ENCODE measurements at regions not wholly inside any gene's neighbourhood (a gene's known extent, or its start where the extent isn't known, plus 50 kb on each side); places are given as distances from the start of the nearest gene placed in this dataset.

DNA sequence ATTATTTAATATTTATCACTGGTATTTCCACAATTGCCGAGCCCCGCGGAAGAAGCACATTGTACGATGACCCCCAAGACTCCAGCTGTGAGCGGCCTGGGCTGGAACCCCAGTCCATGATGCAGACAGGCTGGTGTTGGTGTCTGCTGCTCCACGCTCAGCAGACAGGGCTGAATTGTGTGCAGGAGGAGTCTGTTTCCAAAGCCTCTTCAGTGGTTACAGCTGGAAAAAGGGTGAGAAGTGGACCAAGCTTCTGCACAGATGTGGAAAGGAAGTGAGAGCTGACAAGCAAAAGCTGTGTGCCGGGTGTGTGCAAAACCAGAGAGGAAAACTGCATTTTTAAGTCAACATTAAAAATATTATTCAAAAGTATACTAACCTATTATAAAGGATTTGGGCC lies 500.4 kb downstream of the GALR1 start:
- intact Hi-C loops (cut with micrococcal nuclease): no loop called here

GRCh38 chr18:77754475-77755044 lies 504.9 kb downstream of the GALR1 start:
- intact Hi-C loops (cut with micrococcal nuclease): no loop called here

- intact Hi-C loops (cut with micrococcal nuclease): no loop called here
Observed at GRCh38 chr18:77755187-77755586, 505.5 kb downstream of the GALR1 start.

GRCh38 chr18:77761332-77761731 lies 511.7 kb downstream of the GALR1 start:
- intact Hi-C loops (cut with micrococcal nuclease): no loop called here

DNA sequence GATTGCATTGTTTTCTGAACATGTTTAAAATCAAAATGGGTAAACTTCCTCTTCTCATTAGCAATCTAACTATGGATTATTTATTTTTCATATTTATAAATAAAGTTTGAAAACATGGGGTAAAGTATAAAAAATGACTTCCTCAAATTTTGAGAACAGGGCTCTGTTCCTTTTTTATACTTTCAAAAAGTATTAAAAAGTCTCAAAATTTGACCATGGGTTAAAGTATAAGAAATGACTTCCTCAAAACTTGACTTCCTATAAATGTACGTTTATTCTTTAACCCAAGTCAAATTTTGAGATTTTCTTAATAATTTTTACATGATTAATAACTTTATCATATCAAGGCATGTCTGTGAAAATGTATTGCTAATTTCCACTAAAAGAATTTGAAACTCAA lies 512.4 kb downstream of the GALR1 start:
- intact Hi-C loops (cut with micrococcal nuclease): no loop called here

DNA sequence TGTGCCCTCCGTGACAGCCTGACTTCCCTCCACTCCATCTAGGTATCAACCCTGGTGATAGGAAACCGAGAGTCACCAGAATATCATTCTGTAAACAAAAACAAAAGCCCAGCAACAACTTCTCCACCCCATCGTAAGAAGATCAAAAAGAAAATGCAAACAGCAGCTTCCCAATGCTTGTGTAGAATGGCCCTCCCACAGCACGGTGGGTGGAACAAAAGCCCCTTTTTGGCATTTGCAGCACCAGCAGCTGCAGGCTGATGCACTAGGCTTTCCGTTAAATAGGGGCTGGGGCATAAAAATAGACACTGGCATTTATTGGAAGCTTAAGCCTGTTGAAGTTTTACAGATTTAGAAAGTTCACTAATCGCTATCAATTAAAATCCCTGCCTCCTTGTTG lies 513.0 kb downstream of the GALR1 start:
- intact Hi-C loops (cut with micrococcal nuclease): no loop called here

DNA sequence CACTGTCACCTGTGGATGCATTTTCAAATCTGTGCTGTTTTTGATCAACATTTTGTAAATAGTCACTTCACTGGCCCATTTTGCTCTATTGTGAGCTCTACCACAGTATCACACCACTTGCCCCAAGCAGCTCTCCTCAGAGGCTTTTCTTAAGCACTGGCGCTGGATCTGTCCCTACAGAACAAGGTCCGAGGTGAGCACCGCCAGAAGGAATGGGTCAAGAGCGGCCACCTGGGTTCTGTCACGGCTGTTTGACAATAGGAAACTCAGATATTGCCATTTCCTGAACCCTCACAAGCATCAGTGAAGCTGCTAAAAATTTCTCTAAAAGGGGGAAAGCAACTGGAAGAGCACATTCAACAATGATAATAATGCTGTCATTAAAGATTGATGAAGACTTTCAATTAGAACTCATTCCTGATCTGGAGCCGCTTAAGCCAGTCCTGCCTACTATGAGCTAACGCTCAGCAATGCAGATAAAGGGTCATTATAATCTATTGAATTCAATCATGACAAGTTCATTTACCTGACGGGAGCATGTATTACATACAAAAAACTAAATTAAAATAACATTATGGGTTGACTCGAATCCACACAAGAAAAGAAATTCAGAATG lies 514.0 kb downstream of the GALR1 start:
- intact Hi-C loops (cut with micrococcal nuclease): no loop called here

DNA sequence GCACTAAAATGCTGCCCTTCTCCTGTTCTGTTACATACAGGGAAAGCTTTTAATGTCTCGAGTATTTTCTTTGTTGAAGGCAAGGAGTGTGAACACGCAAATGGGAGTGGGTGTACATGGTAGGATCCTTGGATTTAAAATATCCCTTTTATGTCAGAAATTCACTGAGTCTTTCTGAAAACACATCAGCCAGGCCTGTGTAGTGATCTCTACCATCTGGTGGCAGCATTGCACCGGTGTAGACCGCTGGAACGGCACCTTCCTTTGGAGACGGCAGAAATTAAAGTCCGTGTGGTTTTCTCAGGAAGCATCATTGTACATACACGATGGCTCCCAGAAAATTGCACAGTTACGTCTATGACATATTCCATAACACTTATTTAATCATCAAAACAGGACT lies 515.8 kb downstream of the GALR1 start:
- intact Hi-C loops (cut with micrococcal nuclease): no loop called here

- intact Hi-C loops (cut with micrococcal nuclease): no loop called here
Observed at GRCh38 chr18:77766421-77766820, 516.8 kb downstream of the GALR1 start.

- intact Hi-C loops (cut with micrococcal nuclease): no loop called here
Observed at GRCh38 chr18:77772177-77772576, 522.5 kb downstream of the GALR1 start.

- intact Hi-C loops (cut with micrococcal nuclease): no loop called here
Observed at GRCh38 chr18:77776104-77776503, 526.5 kb downstream of the GALR1 start.

DNA sequence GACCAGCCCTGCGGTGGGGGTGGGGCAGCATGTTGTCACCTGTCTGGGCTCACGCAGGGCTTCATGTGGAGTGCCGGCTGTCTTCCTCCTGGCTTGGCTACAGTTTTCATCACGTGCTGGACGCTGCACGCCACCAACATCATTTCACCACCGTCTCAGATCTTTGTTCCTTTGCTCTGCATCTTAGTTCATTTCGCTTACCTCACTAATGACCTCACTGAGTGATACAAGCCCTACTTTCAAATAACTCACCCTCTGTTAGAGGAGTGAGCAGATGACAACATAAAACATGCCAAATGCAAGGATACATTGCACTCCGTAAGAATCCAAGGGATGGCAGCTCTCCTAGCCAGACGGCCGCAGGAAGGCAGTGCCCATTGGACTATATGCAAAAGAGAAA lies 527.5 kb downstream of the GALR1 start:
- intact Hi-C loops (cut with micrococcal nuclease): no loop called here

- intact Hi-C loops (cut with micrococcal nuclease): no loop called here
Observed at GRCh38 chr18:77784759-77785379, 535.2 kb downstream of the GALR1 start.

DNA sequence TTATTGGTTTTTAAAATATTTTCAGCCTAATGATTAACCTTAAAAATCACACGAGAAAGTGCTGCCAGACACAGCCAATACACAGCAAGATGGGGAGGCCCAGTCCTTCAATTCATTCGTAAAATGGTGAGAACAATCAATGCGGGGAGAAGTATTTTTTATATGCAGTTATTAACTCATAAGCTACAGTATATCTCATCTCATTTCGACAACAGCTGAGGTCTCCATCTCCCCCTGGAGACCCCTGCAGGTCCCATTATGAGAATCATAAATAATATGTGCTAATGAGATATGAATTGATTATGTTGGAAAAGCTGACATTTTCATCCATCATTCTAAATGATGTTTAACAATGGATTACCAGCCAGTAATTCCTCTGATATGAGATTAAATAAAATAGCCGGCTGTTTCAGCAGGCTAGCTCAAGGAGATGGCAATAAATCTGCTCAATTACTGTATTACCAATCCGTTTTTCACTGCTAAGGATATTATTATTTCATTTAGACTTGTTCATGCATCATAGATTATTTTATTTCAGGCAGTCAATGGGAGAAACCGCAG lies 535.8 kb downstream of the GALR1 start:
- intact Hi-C loops (cut with micrococcal nuclease): no loop called here

- intact Hi-C loops (cut with micrococcal nuclease): no loop called here
Observed at GRCh38 chr18:77803024-77803423, 553.4 kb downstream of the GALR1 start.

- intact Hi-C loops (cut with micrococcal nuclease): no loop called here
Observed at GRCh38 chr18:77804382-77804781, 554.7 kb downstream of the GALR1 start.

DNA sequence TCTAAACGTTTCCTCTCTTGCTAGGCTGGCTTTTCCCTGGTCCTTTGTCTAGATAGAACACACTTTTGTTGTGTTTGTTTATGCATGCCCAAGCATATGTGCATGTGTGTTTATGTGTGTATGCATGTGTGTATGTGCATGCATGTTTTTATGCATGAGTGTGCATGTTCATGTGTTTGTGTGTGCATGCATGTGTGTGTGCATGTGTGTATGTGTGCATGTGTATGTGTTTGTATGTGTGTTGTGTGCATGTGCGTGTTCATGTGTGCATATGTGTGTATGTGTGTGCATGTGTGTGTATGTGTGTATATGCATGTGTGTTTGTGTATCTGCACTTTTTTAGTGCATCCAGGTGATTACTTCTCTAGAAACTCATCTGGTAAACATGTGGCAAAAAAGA lies 558.0 kb downstream of the GALR1 start:
- intact Hi-C loops (cut with micrococcal nuclease): no loop called here

DNA sequence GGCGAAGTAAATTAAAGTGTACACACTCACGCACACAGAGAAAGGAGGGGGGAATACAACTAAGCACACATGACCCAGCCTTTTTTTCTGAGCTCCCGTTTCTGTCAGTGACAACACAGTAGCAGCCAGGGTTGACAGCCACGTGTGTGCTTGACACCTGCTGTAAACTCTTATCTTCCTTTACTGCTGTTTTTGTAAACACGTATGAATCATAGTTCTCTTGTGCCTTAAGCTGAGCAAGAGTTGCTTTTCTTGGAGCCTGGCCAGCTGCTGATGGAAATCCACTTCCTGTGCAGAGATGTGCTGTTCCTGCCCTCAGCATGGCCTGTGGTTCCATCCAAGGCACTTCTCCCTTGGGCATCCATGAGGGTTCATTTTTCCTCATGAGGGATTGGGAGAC lies 561.9 kb downstream of the GALR1 start:
- intact Hi-C loops (cut with micrococcal nuclease): no loop called here

DNA sequence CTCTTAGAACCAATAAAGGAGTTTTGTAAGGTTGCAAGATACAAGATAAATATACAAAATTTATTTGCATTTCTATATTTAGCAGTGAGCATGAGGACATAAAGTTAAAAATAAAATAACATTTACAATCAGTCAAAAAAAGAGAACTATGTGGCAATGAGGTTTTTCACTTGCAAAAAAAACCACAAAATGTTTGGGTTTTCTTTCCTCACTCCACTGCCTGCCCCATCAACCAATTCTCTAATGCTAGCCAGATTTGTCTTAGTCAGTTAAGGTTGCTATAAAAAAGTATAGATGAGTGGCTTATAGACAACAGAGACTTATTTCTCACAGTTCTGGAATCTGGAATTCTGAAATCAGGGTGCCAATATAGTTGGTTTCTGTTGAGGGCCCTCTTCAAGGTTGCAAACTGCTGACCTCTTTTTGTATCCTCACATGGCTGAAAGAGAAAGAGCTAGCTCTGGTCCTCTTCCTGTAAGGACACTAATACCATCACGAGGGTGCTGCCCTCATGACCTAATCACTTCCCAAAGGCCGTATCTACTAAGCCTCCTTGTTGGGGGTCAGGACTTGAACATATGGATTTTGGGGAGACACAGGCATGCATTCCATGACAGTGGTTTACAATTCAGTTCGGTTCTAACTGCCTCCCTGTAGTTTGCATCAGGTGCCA lies 566.2 kb downstream of the GALR1 start:
- intact Hi-C loops (cut with micrococcal nuclease): no loop called here

DNA sequence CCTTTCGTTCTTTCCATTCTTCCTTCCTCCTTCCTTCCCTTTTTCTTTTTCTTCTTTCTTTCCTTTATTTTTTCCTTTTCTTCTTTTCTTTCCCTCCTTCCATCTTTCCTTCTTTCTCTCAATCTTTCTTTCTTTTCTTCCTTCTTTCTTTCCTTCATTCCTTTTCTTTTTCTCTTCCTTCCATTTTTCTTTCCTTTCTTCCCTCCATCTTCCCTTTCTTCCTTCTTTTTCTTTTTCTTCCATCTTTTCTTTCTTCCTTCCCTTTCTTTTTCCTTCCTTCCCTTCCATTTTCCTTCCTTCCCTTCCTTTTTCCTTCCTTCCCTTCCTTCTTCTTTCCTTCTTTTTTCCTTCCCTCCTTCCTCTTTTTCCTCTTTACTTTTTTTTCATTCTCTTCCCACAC lies 568.7 kb downstream of the GALR1 start:
- intact Hi-C loops (cut with micrococcal nuclease): no loop called here

GRCh38 chr18:77820472-77820871 lies 570.8 kb downstream of the GALR1 start:
- intact Hi-C loops (cut with micrococcal nuclease): no loop called here

- intact Hi-C loops (cut with micrococcal nuclease): no loop called here
Observed at GRCh38 chr18:77821892-77822291, 572.2 kb downstream of the GALR1 start.

All from T-helper 2 cell treated with Interferon-gamma antibody and Interleukin-4, amounts not matched to agents 100 ng/mL and 5 ng/mL, for 36 hours (primary cell).